CD14-positive monocyte (primary cell): ENCODE measurements at regions not wholly inside any gene's neighbourhood (a gene's known extent, or its start where the extent isn't known, plus 50 kb on each side); places are given as distances from the start of the nearest gene placed in this dataset.

Experiments
- DNase-seq, 3 donors: peaks; one replicate each; pipeline ENCODE4 v3.0.0-alpha.2; 2011 to 2022
- H2AFZ ChIP-seq: 2 replicates; pipeline ENCODE4 v1.6.0; 2012; ENCODE audit warnings: mild to moderate bottlenecking, low read depth, low read length, inconsistent platforms; ENCODE audit not compliant: insufficient read depth, poor library complexity, severe bottlenecking
- H3K27ac ChIP-seq, 2 donors: 1 replicate in 1 of 2; 2 replicates in 1 of 2; pipeline ENCODE4 v1.5.1; 2012 to 2013; ENCODE audit warnings: low read length in 2 of 2, control low read depth in 1 of 2, inconsistent platforms in 1 of 2, low read depth in 1 of 2, mild to moderate bottlenecking in 1 of 2
- H3K27me3 ChIP-seq, 2 donors: one replicate each; pipeline versions ENCODE4 v1.6.0 to v1.6.1; 2011 to 2013; ENCODE audit warnings: low read length in 2 of 2; ENCODE audit not compliant: control insufficient read depth in 2 of 2, insufficient read depth in 2 of 2
- H3K36me3 ChIP-seq, 2 donors: replicated peaks in 1 of 2; 1 replicate in 1 of 2; 2 replicates in 1 of 2; pipeline versions ENCODE4 v1.5.1 to v1.6.1; 2012 to 2013; ENCODE audit warnings: low read length in 2 of 2, control low read depth in 1 of 2, inconsistent platforms in 1 of 2, mild to moderate bottlenecking in 1 of 2; ENCODE audit not compliant: insufficient read depth in 2 of 2, control insufficient read depth in 1 of 2
- H3K4me1 ChIP-seq, 2 donors: 1 replicate in 1 of 2; 2 replicates in 1 of 2; pipeline versions ENCODE4 v1.5.1 to v1.6.1; 2012 to 2013; ENCODE audit warnings: low read length in 2 of 2, control low read depth in 1 of 2, inconsistent platforms in 1 of 2, mild to moderate bottlenecking in 1 of 2, moderate library complexity in 1 of 2; ENCODE audit not compliant: insufficient read depth in 2 of 2, control insufficient read depth in 1 of 2
- H3K4me2 ChIP-seq: replicated peaks from 2 replicates; pipeline ENCODE3; 2012; ENCODE audit warnings: low read length, moderate library complexity, mild to moderate bottlenecking; ENCODE audit not compliant: poor library complexity, severe bottlenecking; ENCODE audit errors: extremely low read depth
- H3K4me3 ChIP-seq, 3 experiments: fragments of 200-600 bp in 1 of 3; sonication (generic) in 1 of 3; replicated peaks in 1 of 3; 1 replicate in 2 of 3; 2 replicates in 1 of 3; pipeline ENCODE4 v1.5.1; 2011 to 2013; ENCODE audit warnings: low read length in 3 of 3, mild to moderate bottlenecking in 3 of 3, control low read depth in 2 of 3, low read depth in 2 of 3, inconsistent platforms in 1 of 3, moderate library complexity in 1 of 3
- H3K79me2 ChIP-seq: 2 replicates; pipeline ENCODE4 v1.6.0; 2012; ENCODE audit warnings: mild to moderate bottlenecking, control low read depth, inconsistent platforms, low read length, moderate library complexity; ENCODE audit not compliant: insufficient read depth
- H3K9ac ChIP-seq: 2 replicates; pipeline ENCODE4 v1.6.0; 2017; ENCODE audit warnings: low read length, mild to moderate bottlenecking; ENCODE audit not compliant: insufficient read depth, poor library complexity, severe bottlenecking
- H3K9me3 ChIP-seq, 2 donors: replicated peaks in 1 of 2; 1 replicate in 1 of 2; 2 replicates in 1 of 2; pipeline versions ENCODE4 v1.5.1 to v1.6.1; 2012 to 2013; ENCODE audit warnings: low read length in 2 of 2, control low read depth in 1 of 2; ENCODE audit not compliant: control insufficient read depth in 1 of 2, insufficient read depth in 1 of 2
- H4K20me1 ChIP-seq: 2 replicates; pipeline ENCODE4 v1.6.0; 2012; ENCODE audit warnings: mild to moderate bottlenecking, low read length, control low read depth, moderate library complexity; ENCODE audit not compliant: insufficient read depth
- H3K27ac Mint-ChIP-seq, 7 donors: one replicate each; pipeline ENCODE4 v1.8.0; 2020; ENCODE audit warnings: mild to moderate bottlenecking in 7 of 7, mixed read lengths in 7 of 7, moderate library complexity in 6 of 7, inconsistent platforms in 2 of 7
- H3K27me3 Mint-ChIP-seq, 3 donors: one replicate each; pipeline ENCODE4 v1.8.0; 2021 to 2022; ENCODE audit warnings: low read depth in 3 of 3, mild to moderate bottlenecking in 3 of 3, mixed read lengths in 3 of 3, moderate library complexity in 3 of 3, inconsistent platforms in 1 of 3
- H3K36me3 Mint-ChIP-seq, 2 donors: one replicate each; pipeline ENCODE4 v1.8.0; 2020; ENCODE audit warnings: mixed read lengths in 2 of 2, inconsistent platforms in 1 of 2, mild to moderate bottlenecking in 1 of 2
- H3K4me1 Mint-ChIP-seq: one replicate; pipeline ENCODE4 v1.8.0; 2020; ENCODE audit warnings: mild to moderate bottlenecking, mixed read lengths
- H3K4me3 Mint-ChIP-seq, 2 donors: one replicate each; pipeline ENCODE4 v1.8.0; 2020; ENCODE audit warnings: mild to moderate bottlenecking in 2 of 2, mixed read lengths in 2 of 2, moderate library complexity in 1 of 2
- H3K9me3 Mint-ChIP-seq, 7 donors: one replicate each; pipeline ENCODE4 v1.8.0; 2020 to 2022; ENCODE audit warnings: mixed read lengths in 7 of 7, mild to moderate bottlenecking in 6 of 7, moderate library complexity in 6 of 7, inconsistent platforms in 2 of 7
- WGBS: methylation state at CpG from one replicate; pipeline ENCODE4 v1.1.5; 2013; ENCODE audit warnings: missing lambda C conversion rate; ENCODE audit not compliant: insufficient coverage; 5-methylcytosine and 5-hydroxymethylcytosine counted together
- intact Hi-C, 2 donors: fragments of 100-400 bp; cut with micrococcal nuclease; formaldehyde crosslinking; loops; one replicate each; pipeline versions ENCODE4 v1.15.0 to v1.15.1; 2023
- TF ChIP-seq, protein P1 (sequence below): fragments of 200-600 bp; IDR thresholded peaks from one replicate; pipeline ENCODE4 v1.8.0; 2022; ENCODE audit warnings: antibody characterized with exemption, mild to moderate bottlenecking

DNA sequence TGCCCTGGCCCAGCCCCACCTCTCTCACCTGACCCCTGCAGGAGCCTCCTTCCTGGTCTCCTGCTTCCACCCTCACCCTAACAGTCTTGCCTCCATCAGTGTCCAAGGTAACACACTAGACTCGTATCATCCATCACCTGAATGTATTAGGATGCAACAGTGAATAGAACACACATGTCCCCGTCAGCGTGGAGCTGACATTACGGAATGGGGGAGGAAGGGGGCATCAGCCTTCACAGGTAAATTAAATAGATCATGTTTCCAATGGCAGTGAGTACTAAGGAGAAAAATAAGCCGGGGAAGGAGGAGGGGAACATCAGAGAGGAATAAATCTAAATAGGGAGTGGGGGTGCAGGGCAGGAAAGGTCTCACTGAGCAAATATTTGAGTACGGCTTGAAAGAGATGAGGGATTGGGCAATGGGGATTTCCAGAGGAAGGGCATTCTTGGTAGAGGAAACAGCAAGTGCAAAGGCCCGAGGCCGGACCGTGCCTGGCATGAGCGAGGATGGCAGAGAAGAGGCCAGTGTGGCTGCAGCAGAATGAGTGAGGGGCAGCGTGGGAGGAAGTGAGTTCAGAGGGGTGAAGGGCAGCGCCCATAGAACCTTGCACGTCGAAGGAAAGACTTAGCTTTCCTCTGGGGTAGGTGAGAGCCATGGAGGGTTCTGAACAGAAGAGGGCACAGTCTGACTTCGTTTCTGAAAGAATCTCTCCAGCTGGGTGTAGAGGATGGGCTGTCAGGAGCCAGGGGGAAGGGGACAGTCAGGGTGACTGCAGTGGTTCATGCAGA, 110.1 kb upstream of the PTPN1 start:
- TF ChIP-seq, protein P1, sequence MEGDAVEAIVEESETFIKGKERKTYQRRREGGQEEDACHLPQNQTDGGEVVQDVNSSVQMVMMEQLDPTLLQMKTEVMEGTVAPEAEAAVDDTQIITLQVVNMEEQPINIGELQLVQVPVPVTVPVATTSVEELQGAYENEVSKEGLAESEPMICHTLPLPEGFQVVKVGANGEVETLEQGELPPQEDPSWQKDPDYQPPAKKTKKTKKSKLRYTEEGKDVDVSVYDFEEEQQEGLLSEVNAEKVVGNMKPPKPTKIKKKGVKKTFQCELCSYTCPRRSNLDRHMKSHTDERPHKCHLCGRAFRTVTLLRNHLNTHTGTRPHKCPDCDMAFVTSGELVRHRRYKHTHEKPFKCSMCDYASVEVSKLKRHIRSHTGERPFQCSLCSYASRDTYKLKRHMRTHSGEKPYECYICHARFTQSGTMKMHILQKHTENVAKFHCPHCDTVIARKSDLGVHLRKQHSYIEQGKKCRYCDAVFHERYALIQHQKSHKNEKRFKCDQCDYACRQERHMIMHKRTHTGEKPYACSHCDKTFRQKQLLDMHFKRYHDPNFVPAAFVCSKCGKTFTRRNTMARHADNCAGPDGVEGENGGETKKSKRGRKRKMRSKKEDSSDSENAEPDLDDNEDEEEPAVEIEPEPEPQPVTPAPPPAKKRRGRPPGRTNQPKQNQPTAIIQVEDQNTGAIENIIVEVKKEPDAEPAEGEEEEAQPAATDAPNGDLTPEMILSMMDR = no peak
- Histone ChIP-seq H3K36me3 (no peaks in the 10 kb centered on the region), H3K4me3 (peak overlapping the region in 1 of 3 experiments; percentile 36), H3K79me2 (no peaks in the 10 kb centered on the region), H2AFZ (peak overlapping the region; percentile 49), H3K4me1 (peaks cover 25 to 34% of the 10 kb centered on the region in 2 donors), H3K27me3 (no peaks in the 10 kb centered on the region), H3K9me3 (no peaks in the 10 kb centered on the region), H4K20me1 (no peaks in the 10 kb centered on the region), H3K9ac (no peak overlapping the region), H3K4me2 (peak overlapping the region; percentile 34), H3K27ac (peak overlapping the region in 1 of 2 donors; percentile 29)
- Mint-ChIP-seq H3K4me1 (peaks cover 33% of the 10 kb centered on the region), H3K4me3 (peak overlapping the region; percentile 3 to 48), H3K27ac (peak overlapping the region; percentile 57 to 88 (median 79)), H3K27me3 (peaks cover 0 to 5% (median 4%) of the 10 kb centered on the region in 3 donors), H3K36me3 (peaks cover 0 to 4% of the 10 kb centered on the region in 2 donors), H3K9me3 (peaks cover 0 to 2% (median 0%) of the 10 kb centered on the region in 7 donors)
- WGBS = 44% methylated on average over 14 of the region's 15 CpGs
- DNase-seq = peak; percentile 70 to 89 (median 78)
- intact Hi-C loops = loop anchor here in 1 of 2 donors (10.0 kb wide), 1 partner anchor 55 kb away; no protein-coding TSS in a partner anchor

DNA sequence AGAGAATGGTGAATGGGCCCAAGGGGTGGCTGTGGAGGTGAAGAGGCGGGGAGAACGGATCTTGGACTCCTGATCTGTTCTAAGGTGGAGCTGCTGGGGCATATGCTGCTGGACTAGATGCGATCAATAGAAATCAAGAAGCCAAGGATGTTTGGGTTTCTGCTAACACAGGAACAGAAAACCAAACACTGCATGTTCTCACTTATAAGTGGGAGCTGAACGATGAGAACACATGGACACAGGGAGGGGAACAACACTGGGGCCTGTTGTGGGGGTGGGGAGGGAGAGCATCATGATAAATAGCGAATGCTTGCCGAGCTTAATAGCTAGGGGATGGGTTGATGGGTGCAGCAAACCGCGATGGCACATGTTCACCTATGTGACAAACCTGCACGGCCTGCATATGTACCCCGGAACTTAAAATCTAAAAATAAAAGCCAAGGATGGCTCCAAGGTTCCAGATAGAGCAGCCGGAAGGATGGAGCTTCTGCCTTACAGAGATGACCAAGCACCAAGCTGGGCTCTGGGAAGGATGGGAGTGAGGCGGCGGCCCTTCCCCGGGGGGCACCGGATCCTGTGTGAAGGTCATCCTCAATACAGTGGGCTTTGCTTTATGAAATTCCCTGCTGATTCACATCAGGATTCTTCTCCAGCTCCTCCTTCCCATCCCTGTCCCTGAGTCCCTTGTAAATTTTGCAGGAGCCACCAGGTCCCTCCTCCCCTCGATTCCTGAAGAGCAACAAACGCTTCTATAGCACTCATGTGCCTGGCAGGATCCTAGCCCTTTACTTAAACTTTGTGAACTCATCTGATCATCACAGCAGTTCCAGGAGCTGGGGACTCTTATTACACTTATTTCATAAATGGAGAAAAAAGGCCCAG, 109.2 kb upstream of the PTPN1 start:
- Histone ChIP-seq H3K27ac (peak overlapping the region in 1 of 2 donors; percentile 29), H2AFZ (peak overlapping the region; percentile 49), H3K4me2 (peak overlapping the region; percentile 34), H3K9ac (no peak overlapping the region), H4K20me1 (no peaks in the 10 kb centered on the region), H3K36me3 (no peaks in the 10 kb centered on the region), H3K4me1 (peaks cover 17 to 26% of the 10 kb centered on the region in 2 donors), H3K4me3 (no peak overlapping the region), H3K9me3 (no peaks in the 10 kb centered on the region), H3K27me3 (no peaks in the 10 kb centered on the region), H3K79me2 (no peaks in the 10 kb centered on the region)
- TF ChIP-seq, protein P1 = no peak
- H3K4me1 Mint-ChIP-seq = peaks cover 29% of the 10 kb centered on the region
- peaks cover 0 to 2% (median 0%) of the 10 kb centered on the region in 7 donors for H3K9me3 Mint-ChIP-seq
- intact Hi-C loops = loop anchor here in 1 of 2 donors (10.0 kb wide), 1 partner anchor 54 kb away; no protein-coding TSS in a partner anchor
- H3K4me3 Mint-ChIP-seq = no peak overlapping the region
- no peak for DNase-seq
- H3K27ac Mint-ChIP-seq = peak overlapping the region in 6 of 7 donors; percentile 33 to 81 (median 72)
- peaks cover 0 to 4% of the 10 kb centered on the region in 2 donors for H3K36me3 Mint-ChIP-seq
- H3K27me3 Mint-ChIP-seq = peaks cover 0 to 5% (median 4%) of the 10 kb centered on the region in 3 donors
- WGBS = 93% methylated on average over 4 of the region's 17 CpGs
